Fibroblast of skin of left quadriceps (primary cell): ENCODE measurements at regions not wholly inside any gene's neighbourhood (a gene's known extent, or its start where the extent isn't known, plus 50 kb on each side); places are given as distances from the start of the nearest gene placed in this dataset.

Experiments
- DNase-seq, 2 experiments: peaks; one replicate each; pipeline ENCODE4 v3.0.0-alpha.2; 2013; ENCODE audit warnings: low read depth in 2 of 2

- no peak for DNase-seq
These were observed 385.2 kb downstream of the PCDH20 start for GRCh38 chr13:61030445-61030844.

GRCh38 chr13:61029064-61029463 lies 386.6 kb downstream of the PCDH20 start:
- no peak for DNase-seq

GRCh38 chr13:61024046-61024445 lies 391.6 kb downstream of the PCDH20 start:
- no peak for DNase-seq

- DNase-seq, result no peak
These were observed 393.8 kb downstream of the PCDH20 start for GRCh38 chr13:61021838-61022237.

- DNase-seq, result no peak
These were observed 401.9 kb downstream of the PCDH20 start for GRCh38 chr13:61013796-61014195.

- no peak for DNase-seq
These were observed 405.3 kb downstream of the PCDH20 start for GRCh38 chr13:61010358-61010757.

GRCh38 chr13:61002686-61003085 lies 413.0 kb downstream of the PCDH20 start:
- no peak for DNase-seq

- DNase-seq, result no peak
These were observed 425.5 kb downstream of the PCDH20 start for GRCh38 chr13:60990032-60990733.

GRCh38 chr13:60986301-60986700 lies 429.3 kb downstream of the PCDH20 start:
- DNase-seq, result no peak

- no peak for DNase-seq
These were observed 434.2 kb downstream of the PCDH20 start for GRCh38 chr13:60981407-60981806.

- DNase-seq, result no peak
These were observed 439.3 kb downstream of the PCDH20 start for GRCh38 chr13:60976367-60976766.

GRCh38 chr13:60974296-60974695 lies 441.4 kb downstream of the PCDH20 start:
- no peak for DNase-seq

- no peak for DNase-seq
These were observed 442.1 kb downstream of the PCDH20 start for GRCh38 chr13:60973529-60973928.

GRCh38 chr13:60970736-60971135 lies 444.9 kb downstream of the PCDH20 start:
- DNase-seq, result no peak

- DNase-seq, result no peak
These were observed 446.0 kb downstream of the PCDH20 start for GRCh38 chr13:60969656-60970055.

- no peak for DNase-seq
These were observed 456.2 kb downstream of the PCDH20 start for GRCh38 chr13:60959427-60959826.

- DNase-seq, result no peak
These were observed 457.8 kb downstream of the PCDH20 start for GRCh38 chr13:60957816-60958215.

GRCh38 chr13:60945396-60945795 lies 470.3 kb downstream of the PCDH20 start:
- DNase-seq, result no peak

GRCh38 chr13:60944863-60945262 lies 470.8 kb downstream of the PCDH20 start:
- no peak for DNase-seq

GRCh38 chr13:60944016-60944415 lies 471.6 kb downstream of the PCDH20 start:
- no peak for DNase-seq

- no peak for DNase-seq
These were observed 479.4 kb downstream of the PCDH20 start for GRCh38 chr13:60936281-60936680.

- DNase-seq, result no peak
These were observed 482.0 kb downstream of the PCDH20 start for GRCh38 chr13:60933638-60934037.

- DNase-seq, result no peak
These were observed 483.6 kb downstream of the PCDH20 start for GRCh38 chr13:60931858-60932546.

- DNase-seq, result no peak
These were observed 490.0 kb downstream of the PCDH20 start for GRCh38 chr13:60925686-60926085.
